ENCODE measurements at regions not wholly inside any gene's neighbourhood (a gene's known extent, or its start where the extent isn't known, plus 50 kb on each side); places are given as distances from the start of the nearest gene placed in this dataset.

GRCh38 chr2:57100436-57100835, 916.6 kb downstream of the CCDC85A start:
- TF ChIP-seq, protein P1, sequence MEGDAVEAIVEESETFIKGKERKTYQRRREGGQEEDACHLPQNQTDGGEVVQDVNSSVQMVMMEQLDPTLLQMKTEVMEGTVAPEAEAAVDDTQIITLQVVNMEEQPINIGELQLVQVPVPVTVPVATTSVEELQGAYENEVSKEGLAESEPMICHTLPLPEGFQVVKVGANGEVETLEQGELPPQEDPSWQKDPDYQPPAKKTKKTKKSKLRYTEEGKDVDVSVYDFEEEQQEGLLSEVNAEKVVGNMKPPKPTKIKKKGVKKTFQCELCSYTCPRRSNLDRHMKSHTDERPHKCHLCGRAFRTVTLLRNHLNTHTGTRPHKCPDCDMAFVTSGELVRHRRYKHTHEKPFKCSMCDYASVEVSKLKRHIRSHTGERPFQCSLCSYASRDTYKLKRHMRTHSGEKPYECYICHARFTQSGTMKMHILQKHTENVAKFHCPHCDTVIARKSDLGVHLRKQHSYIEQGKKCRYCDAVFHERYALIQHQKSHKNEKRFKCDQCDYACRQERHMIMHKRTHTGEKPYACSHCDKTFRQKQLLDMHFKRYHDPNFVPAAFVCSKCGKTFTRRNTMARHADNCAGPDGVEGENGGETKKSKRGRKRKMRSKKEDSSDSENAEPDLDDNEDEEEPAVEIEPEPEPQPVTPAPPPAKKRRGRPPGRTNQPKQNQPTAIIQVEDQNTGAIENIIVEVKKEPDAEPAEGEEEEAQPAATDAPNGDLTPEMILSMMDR (IDR thresholded peaks at IDR 0.05; ENCODE audit: control insufficient read depth, insufficient read depth, low read depth, low read length, missing control alignments) = no peak
- no peak for DNase-seq (ENCODE audit: low read depth)
- H3K4me3 ChIP-seq (ENCODE audit: control insufficient read depth, low read depth, low read length) = no peak overlapping the region

DNA sequence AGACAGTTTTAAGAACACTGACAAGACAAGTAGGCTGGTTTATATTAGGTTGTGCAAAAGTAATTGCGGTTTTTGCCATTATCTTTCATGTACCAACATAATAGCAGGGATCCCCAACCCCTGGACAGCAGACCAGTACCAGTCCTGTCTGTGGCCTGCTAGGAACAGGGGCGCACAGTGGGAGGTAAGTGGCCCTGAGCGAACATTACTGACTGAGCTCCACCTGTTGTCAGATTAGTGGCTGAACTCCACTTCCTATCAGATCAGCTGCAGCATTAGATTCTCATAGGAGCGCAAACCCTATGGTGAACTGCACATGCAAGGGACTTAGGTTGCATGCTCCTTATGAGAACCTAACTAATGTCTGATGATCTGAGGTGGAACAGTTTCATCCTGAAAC, 921.9 kb downstream of the CCDC85A start:
- no peak overlapping the region for H3K4me3 ChIP-seq (ENCODE audit: control insufficient read depth, low read depth, low read length)
- DNase-seq (ENCODE audit: low read depth) = no peak
- TF ChIP-seq, protein P1 (IDR thresholded peaks at IDR 0.05; ENCODE audit: control insufficient read depth, insufficient read depth, low read depth, low read length, missing control alignments) = no peak

DNA sequence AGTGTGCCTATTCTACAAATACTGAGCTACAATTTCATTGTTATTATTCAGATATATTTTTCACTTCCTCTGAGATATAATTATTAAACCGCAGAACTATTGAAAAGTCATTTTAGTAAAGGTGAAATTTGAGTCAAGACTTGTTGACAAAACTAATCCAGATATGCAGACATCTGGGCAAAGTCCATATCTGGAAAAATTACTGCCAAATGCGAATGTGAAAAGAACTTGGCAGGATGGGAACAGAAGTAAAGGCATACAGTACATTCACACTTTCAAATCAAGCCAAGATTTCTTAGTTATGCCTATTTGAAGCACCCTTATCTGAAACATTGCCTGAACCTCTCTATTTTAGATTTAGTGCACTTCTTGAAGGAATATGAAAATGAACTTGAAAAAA, 923.6 kb downstream of the CCDC85A start:
- TF ChIP-seq, protein P1 (IDR thresholded peaks at IDR 0.05; ENCODE audit: control insufficient read depth, insufficient read depth, low read depth, low read length, missing control alignments) = no peak
- no peak for DNase-seq (ENCODE audit: low read depth)
- no peak overlapping the region for H3K4me3 ChIP-seq (ENCODE audit: control insufficient read depth, low read depth, low read length)

GRCh38 chr2:57111531-57111930, 927.7 kb downstream of the CCDC85A start:
- DNase-seq (ENCODE audit: low read depth) = no peak
- TF ChIP-seq, protein P1 (IDR thresholded peaks at IDR 0.05; ENCODE audit: control insufficient read depth, insufficient read depth, low read depth, low read length, missing control alignments) = no peak
- no peak overlapping the region for H3K4me3 ChIP-seq (ENCODE audit: control insufficient read depth, low read depth, low read length)

GRCh38 chr2:57119141-57119540, 927.5 kb upstream of the VRK2 start:
- TF ChIP-seq, protein P1 (IDR thresholded peaks at IDR 0.05; ENCODE audit: control insufficient read depth, insufficient read depth, low read depth, low read length, missing control alignments) = no peak
- DNase-seq (ENCODE audit: low read depth) = no peak
- H3K4me3 ChIP-seq (ENCODE audit: control insufficient read depth, low read depth, low read length) = no peak overlapping the region

GRCh38 chr2:57126410-57126809, 920.2 kb upstream of the VRK2 start:
- no peak overlapping the region for H3K4me3 ChIP-seq (ENCODE audit: control insufficient read depth, low read depth, low read length)
- TF ChIP-seq, protein P1 (IDR thresholded peaks at IDR 0.05; ENCODE audit: control insufficient read depth, insufficient read depth, low read depth, low read length, missing control alignments) = no peak
- no peak for DNase-seq (ENCODE audit: low read depth)

- no peak for DNase-seq (ENCODE audit: low read depth)
- H3K4me3 ChIP-seq (ENCODE audit: control insufficient read depth, low read depth, low read length) = no peak overlapping the region
- TF ChIP-seq, protein P1 (IDR thresholded peaks at IDR 0.05; ENCODE audit: control insufficient read depth, insufficient read depth, low read depth, low read length, missing control alignments) = no peak
These were observed 907.4 kb upstream of the VRK2 start for GRCh38 chr2:57139179-57139578.

Data from AG09309 (cell line).